AG04450 (cell line): ENCODE measurements at regions not wholly inside any gene's neighbourhood (a gene's known extent, or its start where the extent isn't known, plus 50 kb on each side); places are given as distances from the start of the nearest gene placed in this dataset.

Source experiments
- CTCF ChIA-PET: fragments of 300-600, 350-600 bp; formaldehyde crosslinking; extraction: SDS; loops from one replicate; lab custom pipeline; 2022; ENCODE audit warnings: antibody characterized with exemption, inconsistent platforms; lab: Charles Lee
- POLR2A ChIA-PET: fragments of 350-600 bp; formaldehyde crosslinking; extraction: SDS; loops from one replicate; lab custom pipeline; 2021; ENCODE audit warnings: antibody characterized with exemption, inconsistent platforms; lab: Yijun Ruan, JAX
- DNase-seq: peaks from one replicate; pipeline ENCODE4 v3.0.0-alpha.2; 2011; ENCODE audit warnings: low read depth, low spot score
- H3K27ac ChIP-seq: one replicate; pipeline ENCODE4 v1.5.1; 2012; ENCODE audit warnings: low read depth, low read length, control low read depth
- H3K27me3 ChIP-seq: one replicate; pipeline ENCODE4 v1.6.0; 2012; ENCODE audit warnings: low read length; ENCODE audit not compliant: control insufficient read depth, insufficient read depth
- H3K4me3 ChIP-seq: 2 replicates; pipeline ENCODE4 v1.5.1; 2011; ENCODE audit warnings: mild to moderate bottlenecking, low read depth, low read length, control low read depth
- H3K9me3 ChIP-seq: 2 replicates; pipeline ENCODE4 v1.5.1; 2012; ENCODE audit warnings: low read length; ENCODE audit not compliant: control insufficient read depth, insufficient read depth
- TF ChIP-seq, protein P1 (sequence below): IDR thresholded peaks from 2 replicates; pipeline ENCODE4 v1.5.1; 2011; ENCODE audit warnings: low read depth, low read length, control low read depth, inconsistent platforms

DNA sequence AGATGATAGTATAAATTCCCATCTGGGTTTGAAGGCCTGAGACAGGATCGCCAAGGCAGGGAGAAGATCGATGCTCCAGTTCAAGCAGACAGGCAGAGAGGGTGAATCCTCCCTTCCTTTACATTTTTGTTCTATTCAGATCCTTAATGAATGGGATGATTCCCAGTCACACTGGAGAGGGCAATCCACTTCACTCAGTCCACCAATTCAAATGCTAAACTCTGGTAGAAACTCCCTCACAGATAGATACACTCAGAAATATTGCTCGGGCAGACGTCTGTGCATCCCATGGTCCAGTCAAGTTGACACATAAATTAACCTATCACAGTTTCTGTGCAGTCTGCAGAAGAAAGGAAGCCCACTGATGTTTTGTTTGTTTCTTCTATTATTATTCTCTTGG lies 193.1 kb upstream of the ZNF462 start:
- ChIA-PET POLR2A (no interaction called here), CTCF (no interaction called here)
- TF ChIP-seq, protein P1, sequence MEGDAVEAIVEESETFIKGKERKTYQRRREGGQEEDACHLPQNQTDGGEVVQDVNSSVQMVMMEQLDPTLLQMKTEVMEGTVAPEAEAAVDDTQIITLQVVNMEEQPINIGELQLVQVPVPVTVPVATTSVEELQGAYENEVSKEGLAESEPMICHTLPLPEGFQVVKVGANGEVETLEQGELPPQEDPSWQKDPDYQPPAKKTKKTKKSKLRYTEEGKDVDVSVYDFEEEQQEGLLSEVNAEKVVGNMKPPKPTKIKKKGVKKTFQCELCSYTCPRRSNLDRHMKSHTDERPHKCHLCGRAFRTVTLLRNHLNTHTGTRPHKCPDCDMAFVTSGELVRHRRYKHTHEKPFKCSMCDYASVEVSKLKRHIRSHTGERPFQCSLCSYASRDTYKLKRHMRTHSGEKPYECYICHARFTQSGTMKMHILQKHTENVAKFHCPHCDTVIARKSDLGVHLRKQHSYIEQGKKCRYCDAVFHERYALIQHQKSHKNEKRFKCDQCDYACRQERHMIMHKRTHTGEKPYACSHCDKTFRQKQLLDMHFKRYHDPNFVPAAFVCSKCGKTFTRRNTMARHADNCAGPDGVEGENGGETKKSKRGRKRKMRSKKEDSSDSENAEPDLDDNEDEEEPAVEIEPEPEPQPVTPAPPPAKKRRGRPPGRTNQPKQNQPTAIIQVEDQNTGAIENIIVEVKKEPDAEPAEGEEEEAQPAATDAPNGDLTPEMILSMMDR = no peak
- no peak for DNase-seq
- Histone ChIP-seq H3K9me3 (no peaks in the 10 kb centered on the region), H3K27me3 (no peaks in the 10 kb centered on the region), H3K4me3 (no peak overlapping the region), H3K27ac (no peak overlapping the region)

DNA sequence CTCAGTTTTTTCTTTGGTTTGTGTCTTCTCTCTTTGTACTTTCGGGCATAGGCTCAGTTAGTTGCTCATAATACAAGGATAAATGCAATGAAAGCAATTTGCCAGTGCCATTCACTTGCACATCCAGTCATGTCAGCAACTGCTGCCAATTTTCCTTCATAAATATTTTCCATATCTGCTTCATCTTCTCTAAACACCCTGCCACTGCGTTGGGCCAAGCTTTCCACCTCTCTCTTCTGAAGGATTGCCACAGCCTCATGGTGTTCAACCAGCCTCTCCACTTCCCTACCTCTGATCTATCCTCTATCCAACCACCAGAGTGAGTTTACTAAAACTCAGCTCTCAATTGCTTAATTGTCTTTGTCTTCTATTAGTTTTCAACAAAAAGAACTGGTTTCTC lies 192.5 kb upstream of the ZNF462 start:
- H3K9me3 ChIP-seq = no peaks in the 10 kb centered on the region
- TF ChIP-seq, protein P1 = no peak
- no peak for DNase-seq
- CTCF ChIA-PET = no interaction called here
- POLR2A ChIA-PET = no interaction called here
- H3K4me3 ChIP-seq = no peak overlapping the region
- no peaks in the 10 kb centered on the region for H3K27me3 ChIP-seq
- no peak overlapping the region for H3K27ac ChIP-seq

DNA sequence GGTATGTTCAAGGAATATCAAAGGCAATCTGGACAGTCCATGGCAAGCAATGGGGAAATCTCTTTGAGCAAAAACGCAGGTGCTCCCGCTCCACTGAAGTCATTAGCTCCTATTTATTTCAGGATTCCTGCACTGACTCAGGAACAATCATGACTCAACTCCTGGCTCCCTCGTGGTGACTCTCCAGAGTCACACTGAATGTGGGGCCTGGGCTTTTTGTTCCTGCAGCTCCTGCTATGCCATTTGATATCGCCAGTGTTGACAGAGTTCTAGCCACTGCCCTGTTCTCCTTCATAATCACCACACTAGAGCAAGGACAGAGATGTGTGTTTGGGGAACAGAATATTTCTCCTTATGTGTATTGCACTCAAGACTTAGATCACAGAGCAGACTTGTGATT lies 187.2 kb upstream of the ZNF462 start:
- CTCF ChIA-PET = no interaction called here
- POLR2A ChIA-PET = no interaction called here
- H3K27me3 ChIP-seq = no peaks in the 10 kb centered on the region
- DNase-seq = no peak
- no peaks in the 10 kb centered on the region for H3K9me3 ChIP-seq
- H3K4me3 ChIP-seq = no peak overlapping the region
- TF ChIP-seq, protein P1 = no peak
- no peak overlapping the region for H3K27ac ChIP-seq

DNA sequence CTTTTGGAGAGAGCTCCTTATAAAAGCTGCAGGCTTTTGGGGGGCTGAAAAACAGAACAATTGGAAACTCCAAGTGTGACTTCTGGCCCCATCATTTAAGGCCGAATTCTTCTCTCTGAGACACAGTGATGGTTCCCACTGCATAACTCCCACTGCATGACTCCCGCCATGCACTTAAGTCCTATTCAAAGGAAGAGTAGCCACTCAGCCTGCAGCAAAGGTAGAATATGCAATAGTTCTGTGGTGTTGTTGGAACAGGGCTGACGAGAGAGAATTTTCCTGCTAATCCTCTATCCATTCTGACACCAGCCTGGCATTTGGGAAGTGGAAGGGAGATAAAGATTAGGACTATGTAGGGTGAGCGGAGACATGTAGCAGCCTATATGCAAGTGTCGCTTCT lies 185.6 kb upstream of the ZNF462 start:
- ChIA-PET POLR2A (no interaction called here), CTCF (no interaction called here)
- H3K27me3 ChIP-seq = no peaks in the 10 kb centered on the region
- no peak for DNase-seq
- TF ChIP-seq, protein P1 = no peak
- no peak overlapping the region for H3K27ac ChIP-seq
- no peak overlapping the region for H3K4me3 ChIP-seq
- no peaks in the 10 kb centered on the region for H3K9me3 ChIP-seq

DNA sequence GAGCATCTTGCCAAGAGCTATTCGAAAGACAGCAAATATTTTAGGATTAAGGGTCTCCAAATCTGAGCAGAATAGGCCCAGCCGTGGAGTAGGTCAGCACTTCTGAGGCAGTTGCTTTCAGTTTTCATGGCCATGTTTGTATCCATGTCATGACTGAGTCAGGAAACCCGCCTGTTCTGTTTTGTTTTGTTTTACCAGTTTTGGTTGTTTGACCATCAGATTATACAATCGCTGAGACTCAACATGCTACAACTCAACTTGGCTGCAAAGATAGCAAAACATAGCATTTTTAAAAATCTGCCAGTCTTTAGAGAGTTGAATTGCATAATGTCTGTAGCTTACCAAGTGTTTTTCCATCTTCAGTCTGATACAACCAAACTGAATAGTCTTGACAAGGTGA lies 185.1 kb upstream of the ZNF462 start:
- TF ChIP-seq, protein P1 = no peak
- POLR2A ChIA-PET = no interaction called here
- no peak for DNase-seq

More for the DNA sequence above, 185.1 kb upstream of the ZNF462 start:
- CTCF ChIA-PET = no interaction called here
- H3K27me3 ChIP-seq = no peaks in the 10 kb centered on the region
- H3K4me3 ChIP-seq = no peak overlapping the region
- no peaks in the 10 kb centered on the region for H3K9me3 ChIP-seq
- H3K27ac ChIP-seq = no peak overlapping the region
